ENCODE measurements at regions not wholly inside any gene's neighbourhood (a gene's known extent, or its start where the extent isn't known, plus 50 kb on each side); places are given as distances from the start of the nearest gene placed in this dataset.

DNA sequence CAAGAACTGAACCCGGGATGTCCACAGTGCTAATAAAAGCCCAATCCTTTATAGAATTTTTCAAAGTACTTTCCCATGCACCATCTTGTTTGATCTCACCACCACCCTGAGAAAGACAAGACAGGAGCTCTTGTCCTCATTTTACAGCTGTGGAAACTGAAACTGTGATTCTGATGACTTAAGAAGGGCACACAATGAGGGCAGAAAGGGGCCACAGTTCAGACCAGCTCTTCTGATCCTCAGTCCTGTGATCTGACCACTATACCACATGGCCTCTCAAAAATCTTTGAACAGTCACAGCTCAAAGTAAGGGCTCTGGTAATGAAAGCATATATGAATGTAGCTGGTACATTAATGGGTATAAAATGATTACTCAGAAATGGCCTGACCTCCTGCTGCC lies 127.3 kb upstream of the CPEB2 start:
- DNase-seq (ENCODE audit: low read depth in 4 of 4, low spot score in 3 of 4) = no peak

DNA sequence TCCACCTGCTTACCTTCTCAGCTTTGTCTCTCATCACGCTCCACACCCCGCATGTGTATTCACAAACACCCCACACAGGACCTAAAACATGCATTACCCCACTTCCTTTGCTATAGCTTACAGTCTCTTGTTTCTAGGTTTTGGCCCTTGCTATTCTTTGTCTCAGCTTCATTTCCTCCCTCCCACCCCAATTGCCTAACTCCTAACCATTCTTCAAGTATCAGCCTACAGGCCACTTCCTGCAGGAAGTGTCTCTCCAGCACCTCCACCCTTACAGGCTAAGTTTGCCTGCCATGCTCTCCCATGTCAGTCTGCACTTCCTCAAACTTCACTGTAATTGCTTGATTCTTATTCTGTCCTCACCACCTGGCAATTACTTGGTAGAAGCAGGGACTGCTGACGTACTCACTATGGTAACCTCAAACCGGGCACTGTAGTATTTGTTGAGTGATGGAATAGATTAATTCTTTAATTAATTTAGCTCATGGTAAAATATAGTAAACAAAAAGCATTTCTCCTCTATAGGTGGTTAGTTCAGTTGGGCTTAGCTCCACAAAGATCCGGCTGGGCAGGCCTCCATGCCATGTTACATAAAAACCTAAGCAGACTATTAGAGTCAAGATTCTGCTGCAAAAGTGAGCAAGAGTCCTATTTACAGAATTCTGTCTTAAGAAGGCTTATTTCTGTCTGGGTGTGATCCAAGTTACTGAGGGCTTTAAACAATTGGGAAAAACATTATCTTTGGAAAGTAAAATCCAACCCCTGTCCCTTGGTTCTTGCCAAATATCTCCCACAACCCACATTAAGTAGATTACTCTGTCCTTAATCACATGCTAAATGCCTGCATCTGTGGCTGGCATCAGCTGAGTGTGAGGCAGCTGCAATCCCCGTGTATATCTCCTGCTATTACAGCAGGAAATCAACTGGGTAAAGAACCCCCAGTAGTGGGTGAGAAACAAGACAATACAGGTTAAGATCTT lies 124.7 kb upstream of the CPEB2 start:
- no peak for DNase-seq (ENCODE audit: low read depth in 4 of 4, low spot score in 3 of 4)

DNA sequence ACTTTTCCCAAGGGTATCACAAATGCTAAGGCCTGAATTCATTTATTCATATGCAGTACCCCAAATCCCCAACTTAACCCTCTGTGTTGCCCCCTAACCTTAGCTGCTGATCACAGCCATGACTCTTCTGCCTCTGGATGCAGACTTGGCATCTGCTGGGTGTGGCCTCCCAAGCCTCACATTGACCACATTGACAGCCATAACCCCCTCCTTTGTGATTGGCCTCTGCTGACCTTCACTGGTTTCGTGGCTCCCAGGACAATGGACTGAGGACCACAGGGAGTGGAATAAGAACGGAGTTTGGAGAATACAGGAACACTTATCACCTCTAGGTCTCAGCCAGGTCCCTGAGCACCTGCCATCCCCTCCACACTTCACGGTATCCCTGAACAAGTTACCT lies 123.6 kb upstream of the CPEB2 start:
- no peak for DNase-seq (ENCODE audit: low read depth in 4 of 4, low spot score in 3 of 4)

DNA sequence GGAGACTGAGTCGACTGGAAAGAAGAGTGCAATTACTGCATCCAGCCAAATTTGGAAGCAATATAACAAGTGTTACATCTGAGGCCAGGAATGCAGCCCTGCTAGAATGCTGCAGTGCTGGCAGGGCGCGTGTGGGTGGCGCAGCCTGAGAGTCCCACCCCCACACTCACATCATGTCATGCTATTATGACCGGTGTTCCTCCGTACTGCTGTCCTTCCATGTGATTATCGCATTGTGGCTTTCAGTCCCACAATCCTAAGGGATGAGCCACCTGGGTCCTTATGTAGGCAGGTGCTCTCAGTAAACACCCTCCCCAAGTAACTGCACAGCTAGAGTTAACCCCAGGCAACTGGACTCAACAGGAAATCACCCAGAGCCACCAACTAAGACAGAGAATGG lies 122.6 kb upstream of the CPEB2 start:
- no peak for DNase-seq (ENCODE audit: low read depth in 4 of 4, low spot score in 3 of 4)

DNA sequence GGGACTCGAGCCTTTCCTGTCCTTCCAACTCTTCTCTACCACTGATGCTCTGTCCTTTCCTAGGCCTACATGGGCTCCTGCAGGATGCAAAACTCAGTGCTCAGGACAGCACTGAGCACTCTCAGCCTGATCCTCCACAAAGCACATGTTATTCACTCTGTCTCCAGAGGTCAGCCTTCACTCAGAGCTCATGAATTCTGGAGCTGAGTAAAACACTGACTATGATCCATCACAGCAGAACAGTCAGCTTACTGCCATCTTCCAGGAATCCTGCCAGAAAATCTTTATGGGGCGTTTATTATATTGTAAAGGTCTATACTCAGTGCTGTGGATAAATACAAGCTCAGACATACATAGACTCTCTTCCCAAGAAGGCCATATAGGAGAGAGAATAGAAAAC lies 121.5 kb upstream of the CPEB2 start:
- DNase-seq (ENCODE audit: low read depth in 4 of 4, low spot score in 3 of 4) = no peak

DNA sequence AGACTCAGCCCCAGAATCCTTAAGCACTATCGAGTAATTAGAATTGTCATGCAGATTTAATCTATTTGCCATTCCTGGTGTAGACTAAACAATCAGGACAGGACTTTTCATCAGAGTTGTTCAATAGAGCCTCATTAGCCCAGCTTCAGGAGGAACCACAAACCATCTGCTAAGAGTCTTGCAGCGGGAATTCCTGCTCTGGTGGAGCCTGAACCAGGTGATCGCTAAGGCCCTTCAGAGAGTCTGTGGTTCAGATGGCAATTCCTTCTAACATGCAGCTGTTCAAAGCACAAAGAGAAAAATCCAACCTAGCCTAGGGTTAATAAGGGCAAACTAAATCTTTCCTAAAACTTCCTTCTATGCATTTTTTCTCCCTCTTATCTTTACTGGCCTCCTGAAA lies 119.1 kb upstream of the CPEB2 start:
- DNase-seq (ENCODE audit: low read depth in 4 of 4, low spot score in 3 of 4) = no peak

DNA sequence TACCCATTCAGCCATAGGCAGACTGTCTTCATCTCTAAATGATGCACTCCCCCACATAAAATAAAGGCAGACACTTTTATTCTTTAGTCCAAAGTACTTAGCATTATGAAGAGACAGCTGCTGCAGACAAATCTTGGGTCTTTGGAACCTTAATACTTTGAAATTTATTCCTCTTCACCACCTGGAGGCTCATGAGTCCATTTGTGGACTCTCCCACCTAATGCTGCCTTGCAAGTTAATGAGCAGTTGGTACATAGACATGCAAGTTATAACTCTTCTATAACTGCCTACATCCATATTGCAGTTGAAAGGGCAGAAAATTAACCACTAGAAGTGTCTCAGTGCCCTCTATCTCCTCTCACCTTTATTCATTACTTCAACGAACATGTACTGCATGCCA lies 118.6 kb upstream of the CPEB2 start:
- no peak for DNase-seq (ENCODE audit: low read depth in 4 of 4, low spot score in 3 of 4)

DNA sequence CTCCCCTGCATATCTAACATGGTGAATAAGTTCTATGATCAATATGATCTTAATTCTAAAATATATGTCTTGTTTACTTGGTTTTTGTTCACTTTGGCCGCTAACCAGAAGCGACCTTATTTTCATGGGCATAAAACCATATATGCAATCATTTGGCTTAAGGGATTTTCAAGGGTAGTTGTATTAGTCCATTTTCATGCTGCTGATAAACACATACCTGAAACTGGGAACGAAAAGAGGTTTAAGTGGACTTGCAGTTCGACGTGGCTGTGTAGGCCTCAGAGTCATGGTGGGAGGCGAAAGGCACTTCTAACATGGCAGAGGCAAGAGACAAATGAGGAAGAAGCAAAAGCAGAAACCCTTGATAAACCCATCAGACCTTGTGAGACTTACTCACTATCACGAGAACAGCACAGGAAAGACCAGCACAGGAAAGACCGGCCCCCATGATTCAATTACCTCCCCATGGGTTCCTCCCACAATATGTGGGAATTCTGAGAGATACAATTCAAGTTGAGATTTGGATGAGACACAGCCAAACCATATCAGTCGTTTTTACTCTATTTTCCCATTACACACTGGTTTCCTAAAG lies 114.3 kb upstream of the CPEB2 start:
- DNase-seq (ENCODE audit: low read depth in 4 of 4, low spot score in 3 of 4) = no peak

DNA sequence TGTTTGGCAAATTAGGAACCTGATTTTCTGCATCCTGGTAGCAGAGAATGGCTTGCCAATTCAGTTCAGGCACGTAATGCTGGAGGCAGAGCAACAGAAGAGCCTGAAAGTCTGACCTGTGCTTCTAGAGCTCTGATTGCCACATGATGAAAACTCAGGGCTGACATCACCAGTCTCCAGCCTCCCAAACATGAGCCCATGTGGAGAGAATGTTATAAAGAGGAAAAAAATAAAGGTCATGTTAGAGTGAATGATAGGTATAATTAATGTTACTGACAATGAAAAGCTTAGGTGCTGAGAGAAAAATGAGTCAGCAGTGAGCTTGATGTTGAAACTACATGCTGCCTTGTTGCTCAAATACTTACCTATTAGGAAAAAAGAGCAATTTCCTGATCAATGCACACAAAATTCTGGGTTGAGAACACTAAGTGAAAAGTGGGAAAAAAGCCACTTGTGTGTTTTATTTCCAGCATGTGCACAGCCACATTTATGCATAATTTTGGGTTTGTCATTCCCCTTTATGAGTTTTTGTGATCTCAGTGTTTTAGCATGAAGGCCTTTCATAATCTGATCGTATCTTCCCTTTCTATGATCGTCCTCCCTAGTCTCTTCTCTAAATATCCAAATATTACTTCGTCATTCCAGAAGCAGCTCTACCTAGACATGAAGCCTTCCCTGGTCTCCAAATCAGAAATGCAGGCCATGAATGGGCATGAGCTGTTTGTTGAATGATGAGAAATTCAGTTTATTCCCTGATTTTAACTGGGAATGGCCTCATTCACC lies 113.3 kb upstream of the CPEB2 start:
- no peak for DNase-seq (ENCODE audit: low read depth in 4 of 4, low spot score in 3 of 4)

DNA sequence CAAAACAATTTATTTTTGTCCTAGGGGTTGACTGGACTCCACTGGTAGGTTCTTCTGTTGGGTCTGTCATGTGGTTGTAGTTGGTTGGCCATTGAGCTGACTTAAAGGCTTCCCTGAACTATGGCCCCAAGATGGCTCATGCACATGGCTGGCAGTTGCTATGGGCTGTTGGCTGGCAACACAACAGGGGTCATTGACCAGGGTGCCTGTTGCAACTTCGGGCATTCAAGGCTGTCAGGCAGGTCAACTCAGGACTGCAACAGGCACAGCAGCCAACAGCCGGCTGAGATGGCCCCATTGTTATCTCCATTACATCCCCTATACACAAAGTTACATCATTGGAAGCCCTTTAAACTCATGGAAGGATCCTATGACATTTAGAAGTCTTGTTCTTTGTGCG lies 109.7 kb upstream of the CPEB2 start:
- no peak for DNase-seq (ENCODE audit: low read depth in 4 of 4, low spot score in 3 of 4)

DNA sequence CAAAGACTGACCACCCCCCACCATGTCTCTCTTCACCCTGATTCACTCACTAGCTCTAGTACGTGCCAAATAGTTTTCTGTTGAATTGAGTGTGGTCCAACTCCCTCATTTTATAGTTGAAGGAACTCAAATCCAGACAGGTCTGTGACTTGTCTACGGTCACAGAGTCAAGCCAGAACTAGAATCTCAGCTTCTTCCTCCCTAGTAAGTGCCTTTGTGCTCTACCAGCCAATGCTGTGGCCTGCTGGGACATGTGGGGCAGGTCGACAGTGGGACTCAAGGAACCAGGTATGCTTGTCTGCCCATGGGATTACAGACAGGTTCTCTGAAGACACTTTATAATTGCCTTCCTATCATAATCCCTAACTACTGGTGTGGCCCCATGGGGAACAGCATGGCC lies 108.6 kb upstream of the CPEB2 start:
- no peak for DNase-seq (ENCODE audit: low read depth in 4 of 4, low spot score in 3 of 4)

DNA sequence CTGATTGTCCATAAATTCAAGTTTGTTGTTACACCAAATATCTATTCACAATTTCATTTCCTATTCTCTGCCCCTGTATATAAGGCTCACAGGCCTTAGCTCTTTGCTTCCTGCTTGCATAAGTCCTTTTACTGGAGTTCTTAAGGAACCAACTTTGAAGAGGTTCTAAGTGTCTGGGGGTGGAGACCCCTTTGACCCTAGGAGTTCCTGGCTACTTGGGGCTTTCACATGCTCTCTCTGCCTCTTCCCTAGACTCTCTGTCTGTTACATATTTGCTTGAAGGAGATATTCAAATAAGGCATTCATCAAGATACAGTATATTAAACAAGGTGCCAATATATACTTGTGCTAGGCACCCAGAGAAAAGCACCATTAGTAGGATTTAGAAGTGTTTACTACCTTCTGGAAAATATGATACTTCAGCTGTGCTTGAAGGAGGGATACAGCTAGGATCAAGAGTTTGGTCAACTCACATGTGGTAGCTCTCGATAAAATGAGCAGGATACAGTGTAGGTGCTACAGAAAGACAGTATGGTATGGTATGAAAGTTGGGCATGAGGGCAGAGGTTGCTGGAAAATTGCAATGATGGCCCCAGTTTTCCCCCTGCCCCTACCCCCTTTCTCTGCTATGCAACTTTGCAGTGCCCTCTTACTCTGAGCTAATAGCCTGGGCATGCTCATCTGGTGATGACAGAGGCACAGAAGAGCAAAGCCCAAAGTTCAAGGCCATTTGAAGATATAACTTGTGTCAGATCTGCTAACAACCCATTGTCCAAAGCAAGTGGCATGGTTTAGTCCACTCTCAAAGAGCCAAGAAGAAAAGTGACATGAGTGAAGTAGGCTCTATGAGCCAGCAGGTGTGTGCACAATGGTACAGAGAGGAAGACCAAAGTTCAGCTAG lies 107.6 kb upstream of the CPEB2 start:
- no peak for DNase-seq (ENCODE audit: low read depth in 4 of 4, low spot score in 3 of 4)

DNA sequence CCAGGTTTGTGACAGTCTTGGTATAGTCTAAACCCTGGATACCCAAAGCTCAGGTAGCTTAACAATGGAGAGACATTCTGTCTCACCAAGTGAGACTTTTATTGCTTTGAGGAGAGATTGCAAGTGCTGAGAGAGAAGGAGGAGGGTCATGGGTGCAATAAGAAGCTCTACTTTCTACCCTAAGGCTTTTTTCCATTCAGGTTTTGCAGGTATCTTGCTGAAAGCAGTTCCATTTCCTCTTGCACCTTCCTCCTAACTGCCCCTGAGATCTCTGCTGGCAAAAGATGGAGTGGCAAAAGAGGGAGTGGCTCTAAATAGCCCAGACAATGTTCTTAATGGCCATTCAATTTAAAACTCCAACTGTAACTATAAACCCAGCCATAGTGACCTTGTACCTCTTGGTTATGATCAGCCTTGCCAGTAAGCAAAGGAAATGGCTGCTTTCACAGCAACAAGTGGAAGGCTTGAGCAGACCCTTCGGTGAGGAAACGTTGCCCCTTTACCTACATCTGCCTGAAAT lies 105.6 kb upstream of the CPEB2 start:
- DNase-seq (ENCODE audit: low read depth in 4 of 4, low spot score in 3 of 4) = no peak

DNA sequence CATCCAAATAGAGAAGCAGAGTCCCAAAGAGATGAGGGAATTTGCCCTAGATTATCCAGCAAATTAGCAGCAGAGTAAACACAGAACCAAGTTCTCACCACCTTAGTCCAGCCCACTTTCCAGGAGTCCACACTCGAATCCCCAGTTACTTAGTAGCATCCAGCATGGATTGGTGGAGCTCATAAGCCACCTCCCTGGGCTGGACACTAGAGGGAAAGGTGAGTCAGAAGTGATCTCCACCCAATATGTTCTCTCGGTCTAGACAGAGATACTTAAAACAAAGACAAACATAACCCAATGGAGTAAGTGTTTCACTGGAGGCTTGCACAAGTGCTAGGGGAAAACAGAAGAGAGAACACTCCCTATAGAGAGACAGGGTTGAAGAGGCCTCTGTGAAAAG lies 105.1 kb upstream of the CPEB2 start:
- no peak for DNase-seq (ENCODE audit: low read depth in 4 of 4, low spot score in 3 of 4)

DNA sequence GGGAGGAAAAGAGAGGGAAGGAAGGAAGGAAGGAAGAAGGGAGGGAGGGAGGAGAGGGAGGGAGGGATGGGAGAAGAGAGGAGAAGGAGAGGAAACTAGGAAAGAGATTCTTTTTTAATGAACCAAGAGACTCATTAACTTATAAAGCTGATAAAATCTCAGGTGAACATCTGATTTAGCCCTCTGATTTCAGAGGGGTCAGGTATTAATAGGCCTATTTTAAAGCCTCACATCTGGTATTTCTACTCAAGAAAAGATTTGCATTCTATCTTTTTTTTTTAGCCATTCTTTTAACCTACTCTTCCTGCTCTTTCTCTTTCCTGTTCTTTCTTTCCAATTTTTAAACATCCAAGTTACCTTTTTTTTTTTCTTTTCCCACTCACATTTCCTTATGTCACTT lies 103.3 kb upstream of the CPEB2 start:
- DNase-seq (ENCODE audit: low read depth in 4 of 4, low spot score in 3 of 4) = no peak

DNA sequence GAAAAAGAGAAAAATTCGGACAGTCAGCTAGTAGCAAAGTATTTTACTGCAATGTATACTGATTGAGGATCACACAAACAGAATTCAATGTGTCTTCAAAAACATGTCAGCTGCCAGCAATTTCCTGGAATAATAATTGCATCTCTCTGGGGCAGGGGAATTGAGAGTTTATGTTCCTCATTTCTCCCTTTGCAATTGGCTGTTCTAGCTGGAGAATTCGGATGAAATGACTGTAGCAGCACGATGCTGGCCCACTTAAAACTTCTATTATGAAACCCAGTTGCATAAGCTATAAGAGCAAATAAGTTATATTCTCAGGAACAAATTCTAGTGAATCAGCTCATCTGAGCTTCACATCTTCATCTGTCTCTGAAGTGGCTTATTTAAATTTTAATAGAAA lies 99.9 kb upstream of the CPEB2 start:
- no peak for DNase-seq (ENCODE audit: low read depth in 4 of 4, low spot score in 3 of 4)

DNA sequence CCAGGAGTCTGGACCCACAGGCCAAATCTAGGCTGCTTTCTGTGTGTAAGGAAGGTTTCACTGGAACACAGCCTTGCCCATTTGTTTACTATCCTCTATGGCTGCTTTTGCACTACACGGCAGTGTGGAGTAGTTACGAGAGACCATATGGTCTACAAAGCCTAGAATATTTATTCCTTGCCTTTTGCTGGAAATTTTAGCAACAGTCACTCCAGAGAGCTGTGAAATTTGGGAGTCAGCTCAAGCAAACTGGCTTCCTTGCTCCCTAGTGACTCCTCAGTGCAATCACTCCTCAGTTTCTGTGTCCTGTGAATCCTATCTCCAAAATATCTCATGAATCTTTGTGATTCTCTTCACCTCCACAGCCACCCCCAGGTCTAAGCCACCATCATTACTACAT lies 99.0 kb upstream of the CPEB2 start:
- DNase-seq (ENCODE audit: low read depth in 4 of 4, low spot score in 3 of 4) = no peak

DNA sequence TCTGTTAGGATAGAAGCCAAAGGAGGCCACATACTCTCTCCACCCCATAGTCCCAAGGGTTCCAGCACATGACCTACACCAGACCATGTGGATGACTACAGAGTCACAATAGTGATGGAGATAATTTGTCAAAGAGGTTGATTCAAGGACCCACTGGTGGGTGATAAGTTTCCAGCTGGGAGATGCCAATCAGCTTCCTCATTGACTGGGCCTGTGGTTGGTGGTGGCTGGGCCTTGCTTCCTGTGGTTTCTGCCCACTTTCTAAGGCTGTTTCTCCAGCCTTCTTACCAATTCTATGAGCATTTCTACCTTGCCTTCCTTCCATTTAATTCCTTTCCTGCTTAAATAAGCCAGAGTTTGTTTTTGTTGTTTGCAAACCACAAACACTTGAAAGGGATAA lies 95.5 kb upstream of the CPEB2 start:
- no peak for DNase-seq (ENCODE audit: low read depth in 4 of 4, low spot score in 3 of 4)

DNA sequence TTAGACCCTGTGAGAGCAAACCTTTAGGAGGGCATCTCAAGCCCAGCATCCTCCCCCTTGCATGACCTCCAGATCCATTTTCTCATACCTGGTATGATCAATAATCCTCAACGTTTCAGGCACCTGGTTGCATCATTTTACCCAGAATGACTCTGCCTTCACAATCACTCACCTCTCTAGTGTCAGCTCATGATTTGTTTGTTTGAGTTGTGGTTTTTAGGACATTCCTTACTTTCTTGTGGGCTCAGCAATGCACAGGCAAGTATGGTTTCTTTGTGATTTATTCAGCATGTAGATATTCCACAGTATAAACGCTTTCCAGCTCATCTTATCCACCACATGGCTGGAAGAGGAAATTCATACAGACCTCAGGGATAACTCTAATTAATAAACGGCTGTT lies 93.6 kb upstream of the CPEB2 start:
- DNase-seq (ENCODE audit: low read depth in 4 of 4, low spot score in 3 of 4) = no peak

DNA sequence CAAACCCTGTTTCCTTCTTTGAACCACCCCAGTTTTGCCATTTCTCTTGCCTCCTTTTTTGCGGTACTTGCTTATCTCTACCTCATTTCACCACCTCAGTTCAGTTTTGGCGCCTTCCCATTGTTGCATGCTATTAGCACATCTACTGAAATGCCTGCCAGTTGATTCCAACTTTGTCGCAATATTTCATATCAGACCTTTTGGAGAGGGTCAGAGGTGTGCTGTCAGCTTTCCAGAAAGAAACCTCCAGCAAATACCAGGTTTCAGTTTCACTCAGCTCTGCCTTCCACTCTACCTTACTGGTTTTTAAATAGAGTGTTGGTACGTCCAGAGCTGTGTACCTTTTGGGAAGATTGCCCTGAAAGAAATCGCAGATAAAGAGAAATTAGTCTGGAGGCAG lies 91.9 kb upstream of the CPEB2 start:
- no peak for DNase-seq (ENCODE audit: low read depth in 4 of 4, low spot score in 3 of 4)
